ENCODE measurements at regions not wholly inside any gene's neighbourhood (a gene's known extent, or its start where the extent isn't known, plus 50 kb on each side); places are given as distances from the start of the nearest gene placed in this dataset.

DNA sequence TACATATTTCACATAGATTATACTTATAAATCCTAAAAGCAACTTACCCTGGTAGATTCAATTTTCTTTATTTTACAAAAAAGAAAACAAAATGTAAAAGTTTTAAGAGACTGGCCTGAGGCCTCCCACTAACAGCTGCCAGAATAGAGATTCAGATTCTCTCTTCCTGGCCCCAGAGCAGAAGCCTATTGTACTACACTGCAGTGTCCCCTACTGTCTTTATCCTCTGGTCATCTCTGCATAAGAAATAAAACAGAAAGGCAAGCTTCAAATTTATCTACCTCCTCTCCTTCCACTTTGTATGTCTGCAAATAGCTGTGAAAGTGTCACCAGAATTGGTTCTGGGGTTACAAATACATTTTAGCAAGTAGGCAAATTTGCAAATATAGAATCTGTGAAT, 1004.1 kb upstream of the PCDH9 start:
- no peaks in the 10 kb centered on the region for H3K27me3 ChIP-seq (ENCODE audit: control insufficient read depth, insufficient read depth, low read length)
- H3K4me3 ChIP-seq (ENCODE audit: low read depth, low read length), result no peak overlapping the region
- TF ChIP-seq, protein P1, sequence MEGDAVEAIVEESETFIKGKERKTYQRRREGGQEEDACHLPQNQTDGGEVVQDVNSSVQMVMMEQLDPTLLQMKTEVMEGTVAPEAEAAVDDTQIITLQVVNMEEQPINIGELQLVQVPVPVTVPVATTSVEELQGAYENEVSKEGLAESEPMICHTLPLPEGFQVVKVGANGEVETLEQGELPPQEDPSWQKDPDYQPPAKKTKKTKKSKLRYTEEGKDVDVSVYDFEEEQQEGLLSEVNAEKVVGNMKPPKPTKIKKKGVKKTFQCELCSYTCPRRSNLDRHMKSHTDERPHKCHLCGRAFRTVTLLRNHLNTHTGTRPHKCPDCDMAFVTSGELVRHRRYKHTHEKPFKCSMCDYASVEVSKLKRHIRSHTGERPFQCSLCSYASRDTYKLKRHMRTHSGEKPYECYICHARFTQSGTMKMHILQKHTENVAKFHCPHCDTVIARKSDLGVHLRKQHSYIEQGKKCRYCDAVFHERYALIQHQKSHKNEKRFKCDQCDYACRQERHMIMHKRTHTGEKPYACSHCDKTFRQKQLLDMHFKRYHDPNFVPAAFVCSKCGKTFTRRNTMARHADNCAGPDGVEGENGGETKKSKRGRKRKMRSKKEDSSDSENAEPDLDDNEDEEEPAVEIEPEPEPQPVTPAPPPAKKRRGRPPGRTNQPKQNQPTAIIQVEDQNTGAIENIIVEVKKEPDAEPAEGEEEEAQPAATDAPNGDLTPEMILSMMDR (IDR thresholded peaks at IDR 0.05; ENCODE audit: insufficient read depth, low read depth, low read length), result no peak
- CTCF ChIA-PET, result interaction anchor here (1.5 kb wide), 1 partner anchor 11 kb away, joined by 3 read pairs; no protein-coding TSS in a partner anchor
- no peaks in the 10 kb centered on the region for H3K36me3 ChIP-seq (ENCODE audit: control insufficient read depth, insufficient read depth, low read length)
- DNase-seq (ENCODE audit: low read depth), result no peak
- POLR2A ChIA-PET, result no interaction called here

DNA sequence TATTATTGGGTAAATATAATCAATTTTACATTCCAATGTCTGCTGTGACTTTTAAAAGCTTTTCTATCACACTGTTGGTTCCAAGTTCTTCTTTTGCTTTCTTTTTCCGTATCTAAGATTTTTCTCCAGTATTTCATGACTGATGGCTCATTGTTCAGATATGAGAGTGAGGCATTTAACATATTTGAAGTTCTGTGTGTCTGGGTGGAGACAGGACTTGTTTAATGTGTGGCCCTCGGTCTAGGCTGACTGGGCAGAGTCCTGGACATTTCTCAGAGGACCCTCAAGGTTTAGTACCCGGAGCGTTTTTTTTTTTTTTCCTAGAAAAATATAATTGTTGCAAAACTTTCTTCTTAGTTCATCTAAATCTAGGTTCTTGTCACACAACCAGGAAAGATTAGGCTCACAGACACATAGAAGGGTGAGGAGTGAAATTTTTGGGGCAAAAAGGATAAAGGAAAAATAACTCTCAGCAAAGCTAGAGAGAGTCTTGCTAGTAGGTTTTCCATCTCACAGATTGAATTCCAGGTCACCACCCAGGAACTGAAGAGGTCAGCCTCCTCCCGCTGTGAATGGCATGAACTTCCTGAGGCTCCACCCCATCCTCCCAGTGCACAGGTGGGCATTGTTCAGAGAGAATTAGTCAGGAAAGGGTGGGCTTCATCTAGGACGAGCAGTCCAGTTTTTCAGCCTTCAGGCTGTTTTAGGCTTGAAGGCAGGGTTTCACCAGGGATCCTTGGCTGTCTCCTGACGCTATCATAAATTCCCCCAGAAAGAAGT, 1002.4 kb upstream of the PCDH9 start:
- DNase-seq (ENCODE audit: low read depth), result no peak
- Histone ChIP-seq H3K36me3 (ENCODE audit: control insufficient read depth, insufficient read depth, low read length) (no peaks in the 10 kb centered on the region), H3K27me3 (ENCODE audit: control insufficient read depth, insufficient read depth, low read length) (no peaks in the 10 kb centered on the region), H3K4me3 (ENCODE audit: low read depth, low read length) (no peak overlapping the region)
- TF ChIP-seq, protein P1 (IDR thresholded peaks at IDR 0.05; ENCODE audit: insufficient read depth, low read depth, low read length), result no peak
- ChIA-PET CTCF (interaction anchor here (1.5 kb wide), 1 partner anchor 10 kb away, joined by 3 read pairs; no protein-coding TSS in a partner anchor), POLR2A (no interaction called here)

DNA sequence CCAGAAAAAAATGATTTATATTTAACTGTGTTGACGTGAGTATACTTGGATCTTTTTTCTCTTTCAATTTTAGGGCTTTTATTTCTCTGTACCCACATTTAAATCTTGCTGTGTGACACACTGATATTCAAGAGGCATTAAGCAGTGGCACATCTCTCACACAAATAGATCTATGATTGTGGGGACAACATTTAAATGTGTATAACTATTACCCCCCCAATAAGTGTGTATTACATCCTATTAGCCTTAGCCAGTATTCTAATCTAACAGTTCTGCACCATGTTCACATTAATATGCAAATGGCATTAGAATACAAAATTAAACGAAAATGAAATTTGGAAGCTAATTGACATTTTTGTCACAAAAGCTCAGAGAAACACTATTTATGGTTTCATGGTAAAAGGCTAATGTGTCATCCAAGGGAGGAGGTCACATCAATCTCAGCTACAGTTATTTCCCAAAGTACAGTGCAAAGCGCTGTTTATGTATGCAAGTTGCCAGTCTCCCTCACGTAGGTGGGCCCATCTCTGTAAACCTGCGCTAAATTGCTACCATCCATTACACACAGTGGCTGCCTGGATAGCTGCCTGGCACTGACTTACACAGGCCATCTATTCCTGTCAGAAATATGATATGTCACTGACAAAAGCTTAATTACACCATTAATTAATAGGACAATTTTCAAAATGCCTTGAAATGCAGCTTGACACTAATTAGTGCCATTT, 984.7 kb upstream of the PCDH9 start:
- DNase-seq (ENCODE audit: low read depth), result no peak

DNA sequence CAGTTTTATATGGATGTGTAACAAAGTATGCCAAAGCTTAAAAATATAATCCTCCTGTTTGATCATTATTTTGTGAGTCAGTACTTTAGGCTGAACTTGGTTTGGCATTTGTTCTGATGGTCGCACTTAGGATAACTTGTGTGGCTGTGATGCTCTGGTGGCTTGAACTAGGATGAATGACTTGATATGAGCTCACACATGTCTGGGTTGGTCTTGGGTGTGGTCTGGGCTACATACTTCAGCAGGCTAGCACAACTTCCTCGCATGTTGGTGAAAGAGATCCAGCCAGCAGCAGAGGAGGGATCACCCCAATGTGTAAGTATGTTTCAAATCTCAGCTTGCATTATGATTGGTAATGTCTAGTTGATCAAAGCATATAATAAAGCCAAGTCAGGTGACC, 969.1 kb upstream of the PCDH9 start:
- TF ChIP-seq, protein P1 (IDR thresholded peaks at IDR 0.05; ENCODE audit: insufficient read depth, low read depth, low read length), result no peak
- no peak for DNase-seq (ENCODE audit: low read depth)
- no peaks in the 10 kb centered on the region for H3K27me3 ChIP-seq (ENCODE audit: control insufficient read depth, insufficient read depth, low read length)
- H3K36me3 ChIP-seq (ENCODE audit: control insufficient read depth, insufficient read depth, low read length), result no peaks in the 10 kb centered on the region
- CTCF ChIA-PET, result no interaction called here
- H3K4me3 ChIP-seq (ENCODE audit: low read depth, low read length), result no peak overlapping the region
- POLR2A ChIA-PET, result no interaction called here

More for the DNA sequence above, 984.7 kb upstream of the PCDH9 start:
- POLR2A ChIA-PET, result no interaction called here
- no peaks in the 10 kb centered on the region for H3K27me3 ChIP-seq (ENCODE audit: control insufficient read depth, insufficient read depth, low read length)
- CTCF ChIA-PET, result no interaction called here
- no peaks in the 10 kb centered on the region for H3K36me3 ChIP-seq (ENCODE audit: control insufficient read depth, insufficient read depth, low read length)
- TF ChIP-seq, protein P1 (IDR thresholded peaks at IDR 0.05; ENCODE audit: insufficient read depth, low read depth, low read length), result no peak
- no peak overlapping the region for H3K4me3 ChIP-seq (ENCODE audit: low read depth, low read length)

DNA sequence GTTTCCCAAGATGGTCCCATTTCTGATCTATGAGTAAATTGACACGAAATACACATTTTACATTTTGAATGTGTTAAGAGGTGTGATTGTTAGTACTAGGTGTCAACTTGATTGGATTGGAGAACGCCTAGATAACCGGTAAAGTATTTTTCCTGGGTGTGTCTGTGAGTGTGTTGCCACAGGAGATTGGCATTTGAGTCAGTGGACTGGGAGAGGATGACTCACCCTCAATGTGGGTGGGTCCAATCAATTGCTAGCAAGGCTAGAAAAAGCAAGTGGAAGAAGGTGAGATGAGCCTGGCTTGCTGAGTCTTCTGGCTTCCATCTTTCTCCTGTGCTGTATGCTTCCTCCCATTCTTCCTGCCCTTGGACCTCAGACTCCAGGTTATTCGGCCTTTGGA, 960.7 kb upstream of the PCDH9 start:
- Histone ChIP-seq H3K4me3 (ENCODE audit: low read depth, low read length) (no peak overlapping the region), H3K36me3 (ENCODE audit: control insufficient read depth, insufficient read depth, low read length) (no peaks in the 10 kb centered on the region), H3K27me3 (ENCODE audit: control insufficient read depth, insufficient read depth, low read length) (no peaks in the 10 kb centered on the region)
- DNase-seq (ENCODE audit: low read depth), result no peak
- TF ChIP-seq, protein P1 (IDR thresholded peaks at IDR 0.05; ENCODE audit: insufficient read depth, low read depth, low read length), result no peak
- POLR2A ChIA-PET, result no interaction called here
- CTCF ChIA-PET, result no interaction called here

Measured in BJ (cell line).